ENCODE measurements at regions not wholly inside any gene's neighbourhood (a gene's known extent, or its start where the extent isn't known, plus 50 kb on each side); places are given as distances from the start of the nearest gene placed in this dataset.

- TF ChIP-seq CTCF (IDR thresholded peaks at IDR 0.05), result no peak
- Mint-ChIP-seq H3K4me1 (ENCODE audit: low read depth) (no peaks in the 10 kb centered on the region), H3K27me3 (no peaks in the 10 kb centered on the region), H3K4me3 (no peak overlapping the region), H3K36me3 (ENCODE audit: low read depth) (no peaks in the 10 kb centered on the region), H3K27ac (no peak overlapping the region), H3K9me3 (peaks cover 3% of the 10 kb centered on the region)
- intact Hi-C loops (cut with micrococcal nuclease), result no loop called here
- ATAC-seq (no peak), DNase-seq (no peak)
- ChIA-PET CTCF (no interaction called here), POLR2A (no interaction called here)
Measured at GRCh38 chr5:31119938-31120641, 73.4 kb upstream of the CDH6 start.

GRCh38 chr5:31116466-31117031 lies 76.9 kb upstream of the CDH6 start:
- ChIA-PET POLR2A (no interaction called here), CTCF (no interaction called here)
- Mint-ChIP-seq H3K36me3 (ENCODE audit: low read depth) (no peaks in the 10 kb centered on the region), H3K27me3 (no peaks in the 10 kb centered on the region), H3K4me3 (no peak overlapping the region), H3K27ac (no peak overlapping the region), H3K4me1 (ENCODE audit: low read depth) (no peaks in the 10 kb centered on the region), H3K9me3 (no peaks in the 10 kb centered on the region)
- ATAC-seq (no peak), DNase-seq (no peak)
- no peak for TF ChIP-seq CTCF (IDR thresholded peaks at IDR 0.05)
- intact Hi-C loops (cut with micrococcal nuclease), result no loop called here

- H3K4me3 Mint-ChIP-seq, result no peak overlapping the region
- no peak for TF ChIP-seq CTCF (IDR thresholded peaks at IDR 0.05)
- ChIA-PET CTCF (no interaction called here), POLR2A (no interaction called here)
- H3K9me3 Mint-ChIP-seq, result no peaks in the 10 kb centered on the region
- intact Hi-C loops (cut with micrococcal nuclease), result no loop called here
- ATAC-seq (no peak), DNase-seq (no peak)
- no peaks in the 10 kb centered on the region for H3K27me3 Mint-ChIP-seq
- H3K27ac Mint-ChIP-seq, result no peak overlapping the region
- H3K4me1 Mint-ChIP-seq (ENCODE audit: low read depth), result no peaks in the 10 kb centered on the region
- H3K36me3 Mint-ChIP-seq (ENCODE audit: low read depth), result no peaks in the 10 kb centered on the region
Measured at GRCh38 chr5:31114817-31115216, 78.7 kb upstream of the CDH6 start.

GRCh38 chr5:31113666-31114350 lies 79.7 kb upstream of the CDH6 start:
- Mint-ChIP-seq H3K27ac (no peak overlapping the region), H3K4me1 (ENCODE audit: low read depth) (no peaks in the 10 kb centered on the region), H3K27me3 (no peaks in the 10 kb centered on the region), H3K4me3 (no peak overlapping the region), H3K36me3 (ENCODE audit: low read depth) (no peaks in the 10 kb centered on the region), H3K9me3 (no peaks in the 10 kb centered on the region)
- no peak for ATAC-seq
- POLR2A ChIA-PET, result no interaction called here
- no peak for DNase-seq
- intact Hi-C loops (cut with micrococcal nuclease), result no loop called here
- CTCF ChIA-PET, result no interaction called here
- TF ChIP-seq CTCF (IDR thresholded peaks at IDR 0.05), result no peak

- CTCF ChIA-PET, result no interaction called here
- H3K4me3 Mint-ChIP-seq, result no peak overlapping the region
- H3K9me3 Mint-ChIP-seq, result no peaks in the 10 kb centered on the region
- no peaks in the 10 kb centered on the region for H3K27me3 Mint-ChIP-seq
- H3K4me1 Mint-ChIP-seq (ENCODE audit: low read depth), result no peaks in the 10 kb centered on the region
- H3K27ac Mint-ChIP-seq, result no peak overlapping the region
- H3K36me3 Mint-ChIP-seq (ENCODE audit: low read depth), result no peaks in the 10 kb centered on the region
- DNase-seq (no peak), ATAC-seq (no peak)
- intact Hi-C loops (cut with micrococcal nuclease), result no loop called here
- POLR2A ChIA-PET, result no interaction called here
- TF ChIP-seq CTCF (IDR thresholded peaks at IDR 0.05), result no peak
Measured at GRCh38 chr5:31113101-31113500, 80.4 kb upstream of the CDH6 start.
